ENCODE measurements at regions not wholly inside any gene's neighbourhood (a gene's known extent, or its start where the extent isn't known, plus 50 kb on each side); places are given as distances from the start of the nearest gene placed in this dataset.

DNA sequence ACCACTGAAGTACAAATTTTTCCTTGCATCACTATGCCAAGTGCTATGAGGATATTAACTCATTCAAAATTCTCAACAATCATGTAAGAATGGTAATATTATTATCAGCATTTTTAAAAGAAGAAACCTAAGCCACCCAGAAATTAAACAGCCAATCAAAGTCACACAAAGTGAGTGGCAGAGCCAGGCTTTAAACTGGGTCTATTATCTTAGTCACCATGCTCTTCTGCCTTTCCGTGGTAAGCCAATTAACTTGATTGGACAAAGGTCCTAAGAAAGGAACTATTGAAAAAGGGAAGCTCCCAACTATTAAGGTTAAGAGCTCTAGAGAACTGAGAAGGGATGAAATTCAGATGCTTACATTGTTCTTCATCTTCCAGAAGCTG is 111.5 kb downstream of the ASB9 start:
- DNase-seq = no peak
- TF ChIP-seq POLR2A (IDR thresholded peaks at IDR 0.05) = no peak
- TF ChIP-seq, protein P1, sequence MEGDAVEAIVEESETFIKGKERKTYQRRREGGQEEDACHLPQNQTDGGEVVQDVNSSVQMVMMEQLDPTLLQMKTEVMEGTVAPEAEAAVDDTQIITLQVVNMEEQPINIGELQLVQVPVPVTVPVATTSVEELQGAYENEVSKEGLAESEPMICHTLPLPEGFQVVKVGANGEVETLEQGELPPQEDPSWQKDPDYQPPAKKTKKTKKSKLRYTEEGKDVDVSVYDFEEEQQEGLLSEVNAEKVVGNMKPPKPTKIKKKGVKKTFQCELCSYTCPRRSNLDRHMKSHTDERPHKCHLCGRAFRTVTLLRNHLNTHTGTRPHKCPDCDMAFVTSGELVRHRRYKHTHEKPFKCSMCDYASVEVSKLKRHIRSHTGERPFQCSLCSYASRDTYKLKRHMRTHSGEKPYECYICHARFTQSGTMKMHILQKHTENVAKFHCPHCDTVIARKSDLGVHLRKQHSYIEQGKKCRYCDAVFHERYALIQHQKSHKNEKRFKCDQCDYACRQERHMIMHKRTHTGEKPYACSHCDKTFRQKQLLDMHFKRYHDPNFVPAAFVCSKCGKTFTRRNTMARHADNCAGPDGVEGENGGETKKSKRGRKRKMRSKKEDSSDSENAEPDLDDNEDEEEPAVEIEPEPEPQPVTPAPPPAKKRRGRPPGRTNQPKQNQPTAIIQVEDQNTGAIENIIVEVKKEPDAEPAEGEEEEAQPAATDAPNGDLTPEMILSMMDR (IDR thresholded peaks at IDR 0.05 in 4 of 5, conservative IDR thresholded peaks at IDR 0.05 in 1 of 5) = no peak
- H3K27me3 ChIP-seq = no peaks in the 10 kb centered on the region
- in situ Hi-C loops (cut with MboI; ENCODE audit: low sequenced_read_pairs in 4 of 4) = no loop called here
- H3K4me3 ChIP-seq = no peak overlapping the region
- ATAC-seq = no peak
- intact Hi-C loops (cut with DNase I; ENCODE audit: low total_unique reads) = no loop called here
- H3K9me3 ChIP-seq = no peaks in the 10 kb centered on the region
- no peaks in the 10 kb centered on the region for H3K4me1 ChIP-seq
- no peak overlapping the region for H3K27ac ChIP-seq
- H3K36me3 ChIP-seq = no peaks in the 10 kb centered on the region

DNA sequence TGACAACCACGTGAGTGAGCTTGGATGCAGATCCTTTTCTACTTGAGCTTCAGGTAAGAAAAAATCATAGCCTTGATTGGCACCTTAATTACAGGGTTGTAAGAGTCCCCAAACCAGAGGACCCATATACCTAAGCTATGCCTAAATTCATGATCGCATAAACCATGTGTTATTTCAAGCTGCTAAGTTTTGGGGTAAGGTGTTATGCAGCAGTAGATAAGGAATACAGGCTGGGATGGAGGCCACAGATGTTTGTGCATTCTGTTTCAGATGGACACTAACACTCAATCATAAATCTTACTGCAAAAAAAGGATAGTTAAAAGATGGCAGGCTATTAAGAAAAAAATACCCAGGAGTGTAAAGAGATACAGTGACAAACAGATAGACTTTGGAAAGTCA is 112.3 kb downstream of the ASB9 start:
- no peaks in the 10 kb centered on the region for H3K9me3 ChIP-seq
- no peaks in the 10 kb centered on the region for H3K36me3 ChIP-seq
- TF ChIP-seq, protein P1 (IDR thresholded peaks at IDR 0.05 in 4 of 5, conservative IDR thresholded peaks at IDR 0.05 in 1 of 5) = no peak
- TF ChIP-seq POLR2A (IDR thresholded peaks at IDR 0.05) = no peak
- DNase-seq (no peak), ATAC-seq (no peak)
- no peaks in the 10 kb centered on the region for H3K4me1 ChIP-seq
- intact Hi-C loops (cut with DNase I; ENCODE audit: low total_unique reads) = no loop called here
- H3K27ac ChIP-seq = no peak overlapping the region
- no peaks in the 10 kb centered on the region for H3K27me3 ChIP-seq
- H3K4me3 ChIP-seq = no peak overlapping the region
- in situ Hi-C loops (cut with MboI; ENCODE audit: low sequenced_read_pairs in 4 of 4) = no loop called here

DNA sequence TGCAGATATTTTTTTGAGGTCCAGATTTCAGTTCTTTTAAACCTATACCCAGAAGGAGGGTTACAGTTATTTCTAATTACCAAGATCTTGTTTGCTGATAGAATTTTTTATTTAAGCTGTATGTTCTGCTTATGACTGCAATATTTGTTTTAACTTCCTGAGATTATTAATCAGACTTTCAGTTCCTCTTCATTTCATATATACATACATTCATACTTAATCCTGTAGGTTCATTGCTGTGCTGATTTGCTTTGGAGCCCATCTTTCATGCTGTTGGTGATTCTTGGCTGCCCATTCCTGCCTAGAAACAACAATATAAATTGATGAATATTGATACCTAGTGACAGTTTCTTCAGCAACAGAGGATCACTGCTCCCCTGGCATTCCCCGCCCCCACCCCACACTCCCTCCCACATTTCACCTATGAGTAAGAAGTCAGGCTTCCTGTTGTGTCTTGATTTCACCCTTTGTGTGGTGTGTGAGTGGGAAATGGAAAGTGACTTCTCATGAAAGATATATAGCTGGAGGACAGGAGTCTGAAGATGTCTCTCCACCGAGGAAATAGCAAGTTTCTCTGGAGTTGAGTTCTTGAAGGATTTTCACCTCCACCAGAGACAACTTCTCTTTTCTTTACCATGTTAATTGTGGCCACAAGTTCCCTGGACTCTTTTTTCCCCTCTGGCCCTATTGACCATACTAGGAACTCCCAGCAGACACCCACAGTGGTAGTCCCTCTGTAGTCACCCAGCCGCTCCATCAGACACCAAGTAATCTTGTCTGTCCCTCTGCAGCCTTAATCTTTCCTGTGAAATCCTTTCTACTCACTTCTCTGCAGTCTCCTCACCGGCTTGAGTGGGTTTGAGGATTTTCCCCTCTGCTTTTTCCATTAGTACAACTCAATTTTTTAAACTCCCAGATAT is 118.4 kb downstream of the ASB9 start:
- in situ Hi-C loops (cut with MboI; ENCODE audit: low sequenced_read_pairs in 4 of 4) = no loop called here
- Histone ChIP-seq H3K27me3 (peaks cover 0 to 3% (median 0%) of the 10 kb centered on the region in 3 donors), H3K27ac (no peak overlapping the region), H3K36me3 (no peaks in the 10 kb centered on the region), H3K9me3 (no peaks in the 10 kb centered on the region), H3K4me1 (no peaks in the 10 kb centered on the region), H3K4me3 (no peak overlapping the region)
- intact Hi-C loops (cut with DNase I; ENCODE audit: low total_unique reads) = no loop called here
- ATAC-seq = no peak
- no peak for TF ChIP-seq POLR2A (IDR thresholded peaks at IDR 0.05)
- TF ChIP-seq, protein P1 (IDR thresholded peaks at IDR 0.05 in 4 of 5, conservative IDR thresholded peaks at IDR 0.05 in 1 of 5) = no peak
- no peak for DNase-seq

DNA sequence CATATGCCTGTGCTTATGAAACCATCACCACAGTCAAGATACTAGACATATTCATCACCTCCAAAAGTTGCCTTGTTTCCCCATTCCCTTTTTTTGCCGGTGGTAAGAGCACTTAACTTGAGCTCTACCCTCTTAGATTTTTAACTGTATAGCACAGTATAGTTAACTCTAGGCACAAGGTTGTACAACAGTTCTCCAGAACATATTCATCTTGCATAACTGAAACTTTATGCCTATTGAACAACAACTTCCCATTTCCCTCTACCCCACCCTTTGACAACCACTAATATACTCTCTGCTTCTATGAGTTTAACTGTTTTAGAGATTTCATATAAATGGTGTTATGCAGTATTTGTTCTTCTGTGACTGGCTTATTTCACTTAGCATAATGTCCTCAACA is 119.3 kb downstream of the ASB9 start:
- H3K27ac ChIP-seq = no peak overlapping the region
- ATAC-seq = no peak
- DNase-seq = no peak
- H3K4me3 ChIP-seq = no peak overlapping the region
- in situ Hi-C loops (cut with MboI; ENCODE audit: low sequenced_read_pairs in 4 of 4) (no loop called here), intact Hi-C loops (cut with DNase I; ENCODE audit: low total_unique reads) (no loop called here)
- H3K27me3 ChIP-seq = peaks cover 0 to 3% (median 0%) of the 10 kb centered on the region in 3 donors
- H3K36me3 ChIP-seq = no peaks in the 10 kb centered on the region
- TF ChIP-seq POLR2A (IDR thresholded peaks at IDR 0.05) = no peak
- TF ChIP-seq, protein P1 (IDR thresholded peaks at IDR 0.05 in 4 of 5, conservative IDR thresholded peaks at IDR 0.05 in 1 of 5) = no peak
- no peaks in the 10 kb centered on the region for H3K4me1 ChIP-seq
- H3K9me3 ChIP-seq = no peaks in the 10 kb centered on the region
